Ovary (tissue), 3 donors: ENCODE measurements at regions not wholly inside any gene's neighbourhood (a gene's known extent, or its start where the extent isn't known, plus 50 kb on each side); places are given as distances from the start of the nearest gene placed in this dataset.

Source experiments
- CTCF ChIP-seq, 3 donors: fragments of 450-650 bp in 2 of 3; fragments of 200-600 bp in 1 of 3; IDR thresholded peaks; one replicate each; pipeline versions ENCODE4 v1.5.1 to v1.8.0; 2016 to 2022; ENCODE audit warnings: antibody characterized with exemption in 3 of 3, mild to moderate bottlenecking in 1 of 3
- EP300 ChIP-seq: sonication (generic); formaldehyde crosslinking; IDR thresholded peaks from one replicate; pipeline ENCODE4 v1.6.1; 2017; ENCODE audit warnings: antibody characterized with exemption
- donor health status: DM: no; HTN: no; CAD: no.

GRCh38 chr1:213621077-213621476 lies 366.7 kb upstream of the PROX1 start:
- TF ChIP-seq CTCF (IDR thresholded peaks at IDR 0.05) = no peak
- no peak for TF ChIP-seq EP300
